ENCODE measurements at regions not wholly inside any gene's neighbourhood (a gene's known extent, or its start where the extent isn't known, plus 50 kb on each side); places are given as distances from the start of the nearest gene placed in this dataset.

GRCh38 chr13:109577191-109577700, 209.1 kb downstream of the IRS2 start:
- H3K79me2 ChIP-seq (ENCODE audit: control insufficient read depth, insufficient read depth, low read length), result no peaks in the 10 kb centered on the region
- H2AFZ ChIP-seq (ENCODE audit: control insufficient read depth, low read length), result no peak overlapping the region
- H3K4me1 ChIP-seq (ENCODE audit: control insufficient read depth, extremely low read depth, insufficient read depth, low read length), result no peaks in the 10 kb centered on the region
- dilution Hi-C loops (cut with MboI; ENCODE audit: extremely low pct_ligation_motif_present, low sequenced_read_pairs), result no loop called here
- H3K4me2 ChIP-seq (ENCODE audit: control insufficient read depth, extremely low read depth, insufficient read depth, low read depth, low read length), result no peak overlapping the region
- no peak for DNase-seq (ENCODE audit: low read depth, low spot score)
- TF ChIP-seq EZH2 (IDR thresholded peaks at IDR 0.05; ENCODE audit: low read length), result no peak
- TF ChIP-seq CTCF (optimal IDR thresholded peaks at IDR 0.05 in 1 of 3, IDR thresholded peaks at IDR 0.05 in 1 of 3, conservative IDR thresholded peaks at IDR 0.05 in 1 of 3; ENCODE audit: extremely low read depth in 1 of 3, insufficient read depth in 2 of 3, low read length in 3 of 3), result no peak
- H3K9me1 ChIP-seq (ENCODE audit: control insufficient read depth, extremely low read depth, insufficient read depth, low read length), result no peaks in the 10 kb centered on the region
- no peak overlapping the region for H3K27ac ChIP-seq (ENCODE audit: control insufficient read depth, insufficient read depth, low read length)
- no peak overlapping the region for H3K4me3 ChIP-seq (ENCODE audit: control insufficient read depth in 2 of 3, extremely low read depth in 1 of 3, insufficient read depth in 2 of 3, low read depth in 1 of 3, low read length in 3 of 3)
- H3K9ac ChIP-seq (ENCODE audit: control insufficient read depth, extremely low read depth, insufficient read depth, low read length), result no peak overlapping the region
- FAIRE-seq, result no peak
- no peaks in the 10 kb centered on the region for H3K9me3 ChIP-seq (ENCODE audit: control insufficient read depth, low read depth, low read length)
- no peaks in the 10 kb centered on the region for H4K20me1 ChIP-seq (ENCODE audit: control insufficient read depth, extremely low read depth, insufficient read depth, low read length)
- H3K36me3 ChIP-seq (ENCODE audit: control insufficient read depth in 2 of 2, extremely low read depth in 1 of 2, insufficient read depth in 2 of 2, low read length in 2 of 2), result no peaks in the 10 kb centered on the region
- H3K27me3 ChIP-seq (ENCODE audit: control insufficient read depth, extremely low read depth, insufficient read depth, low read length), result no peaks in the 10 kb centered on the region

GRCh38 chr13:109576331-109576813, 210.0 kb downstream of the IRS2 start:
- TF ChIP-seq EZH2 (IDR thresholded peaks at IDR 0.05; ENCODE audit: low read length), result no peak
- TF ChIP-seq CTCF (optimal IDR thresholded peaks at IDR 0.05 in 1 of 3, IDR thresholded peaks at IDR 0.05 in 1 of 3, conservative IDR thresholded peaks at IDR 0.05 in 1 of 3; ENCODE audit: extremely low read depth in 1 of 3, insufficient read depth in 2 of 3, low read length in 3 of 3), result no peak
- Histone ChIP-seq H3K79me2 (ENCODE audit: control insufficient read depth, insufficient read depth, low read length) (no peaks in the 10 kb centered on the region), H3K9me3 (ENCODE audit: control insufficient read depth, low read depth, low read length) (no peaks in the 10 kb centered on the region), H2AFZ (ENCODE audit: control insufficient read depth, low read length) (no peak overlapping the region), H3K9ac (ENCODE audit: control insufficient read depth, extremely low read depth, insufficient read depth, low read length) (no peak overlapping the region), H3K9me1 (ENCODE audit: control insufficient read depth, extremely low read depth, insufficient read depth, low read length) (no peaks in the 10 kb centered on the region), H3K4me2 (ENCODE audit: control insufficient read depth, extremely low read depth, insufficient read depth, low read depth, low read length) (no peak overlapping the region), H3K4me3 (ENCODE audit: control insufficient read depth in 2 of 3, extremely low read depth in 1 of 3, insufficient read depth in 2 of 3, low read depth in 1 of 3, low read length in 3 of 3) (no peak overlapping the region), H3K36me3 (ENCODE audit: control insufficient read depth in 2 of 2, extremely low read depth in 1 of 2, insufficient read depth in 2 of 2, low read length in 2 of 2) (no peaks in the 10 kb centered on the region), H4K20me1 (ENCODE audit: control insufficient read depth, extremely low read depth, insufficient read depth, low read length) (no peaks in the 10 kb centered on the region), H3K4me1 (ENCODE audit: control insufficient read depth, extremely low read depth, insufficient read depth, low read length) (no peaks in the 10 kb centered on the region), H3K27ac (ENCODE audit: control insufficient read depth, insufficient read depth, low read length) (no peak overlapping the region), H3K27me3 (ENCODE audit: control insufficient read depth, extremely low read depth, insufficient read depth, low read length) (no peaks in the 10 kb centered on the region)
- no peak for DNase-seq (ENCODE audit: low read depth, low spot score)
- dilution Hi-C loops (cut with MboI; ENCODE audit: extremely low pct_ligation_motif_present, low sequenced_read_pairs), result no loop called here
- FAIRE-seq, result no peak
